ENCODE measurements at regions not wholly inside any gene's neighbourhood (a gene's known extent, or its start where the extent isn't known, plus 50 kb on each side); places are given as distances from the start of the nearest gene placed in this dataset.

DNA sequence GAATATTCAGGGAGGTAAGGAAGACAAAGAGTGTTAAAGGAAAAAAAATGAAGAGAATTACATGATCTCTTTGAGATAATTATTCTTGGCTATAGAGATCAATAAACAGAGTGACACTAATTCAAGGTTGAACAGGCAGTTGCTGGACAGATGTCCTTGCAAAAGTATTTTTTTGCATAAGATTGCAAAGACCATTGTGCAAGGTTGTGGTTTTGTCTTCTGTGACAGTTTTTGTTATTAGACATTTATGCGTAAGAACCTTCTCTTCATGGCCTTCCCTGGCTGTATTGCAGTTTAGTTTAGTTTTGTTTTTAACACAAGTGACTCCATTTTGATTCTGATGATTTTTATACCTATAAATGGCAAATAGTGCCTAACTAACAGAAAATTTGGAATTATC lies 682.8 kb upstream of the ARPP21 start:
- no peak for DNase-seq (ENCODE audit: low spot score in 2 of 2)
- Histone ChIP-seq H3K9me3 (no peaks in the 10 kb centered on the region), H3K4me1 (no peaks in the 10 kb centered on the region), H3K36me3 (no peaks in the 10 kb centered on the region), H3K4me3 (no peak overlapping the region), H3K27ac (no peak overlapping the region), H3K27me3 (no peaks in the 10 kb centered on the region)
- TF ChIP-seq EP300 (IDR thresholded peaks at IDR 0.05): no peak
- no peak for TF ChIP-seq POLR2A (IDR thresholded peaks at IDR 0.05)
- WGBS, 2 donors: 94 to 98% methylated on average over 1 of the region's 1 CpG

DNA sequence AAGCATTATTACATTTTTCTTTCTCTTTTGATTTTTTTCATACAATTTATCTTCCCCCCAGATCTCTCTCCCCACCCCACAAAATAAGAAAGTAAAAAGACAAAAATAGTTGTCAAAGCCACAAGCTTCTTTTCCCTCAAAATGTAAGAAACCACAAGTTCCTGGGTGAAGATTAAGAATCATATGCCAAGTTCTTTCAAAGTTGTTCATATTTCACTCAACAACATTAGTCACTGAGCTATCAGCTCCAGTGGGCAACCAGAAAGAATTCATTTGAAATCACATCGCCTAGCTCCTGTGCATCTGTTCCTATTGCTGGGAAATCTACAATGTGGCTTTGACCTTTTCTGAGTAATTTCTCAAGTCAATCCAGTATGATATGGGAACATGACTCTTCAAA lies 681.6 kb upstream of the ARPP21 start:
- Histone ChIP-seq H3K27me3 (no peaks in the 10 kb centered on the region), H3K36me3 (no peaks in the 10 kb centered on the region), H3K4me1 (no peaks in the 10 kb centered on the region), H3K27ac (no peak overlapping the region), H3K4me3 (no peak overlapping the region), H3K9me3 (no peaks in the 10 kb centered on the region)
- DNase-seq (ENCODE audit: low spot score in 2 of 2): no peak
- no peak for TF ChIP-seq EP300 (IDR thresholded peaks at IDR 0.05)
- TF ChIP-seq POLR2A (IDR thresholded peaks at IDR 0.05): no peak
- TF ChIP-seq, protein P1, sequence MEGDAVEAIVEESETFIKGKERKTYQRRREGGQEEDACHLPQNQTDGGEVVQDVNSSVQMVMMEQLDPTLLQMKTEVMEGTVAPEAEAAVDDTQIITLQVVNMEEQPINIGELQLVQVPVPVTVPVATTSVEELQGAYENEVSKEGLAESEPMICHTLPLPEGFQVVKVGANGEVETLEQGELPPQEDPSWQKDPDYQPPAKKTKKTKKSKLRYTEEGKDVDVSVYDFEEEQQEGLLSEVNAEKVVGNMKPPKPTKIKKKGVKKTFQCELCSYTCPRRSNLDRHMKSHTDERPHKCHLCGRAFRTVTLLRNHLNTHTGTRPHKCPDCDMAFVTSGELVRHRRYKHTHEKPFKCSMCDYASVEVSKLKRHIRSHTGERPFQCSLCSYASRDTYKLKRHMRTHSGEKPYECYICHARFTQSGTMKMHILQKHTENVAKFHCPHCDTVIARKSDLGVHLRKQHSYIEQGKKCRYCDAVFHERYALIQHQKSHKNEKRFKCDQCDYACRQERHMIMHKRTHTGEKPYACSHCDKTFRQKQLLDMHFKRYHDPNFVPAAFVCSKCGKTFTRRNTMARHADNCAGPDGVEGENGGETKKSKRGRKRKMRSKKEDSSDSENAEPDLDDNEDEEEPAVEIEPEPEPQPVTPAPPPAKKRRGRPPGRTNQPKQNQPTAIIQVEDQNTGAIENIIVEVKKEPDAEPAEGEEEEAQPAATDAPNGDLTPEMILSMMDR (IDR thresholded peaks at IDR 0.05): no peak
- 75 to 87% methylated on average over 1 of the region's 1 CpG for WGBS, 2 donors

DNA sequence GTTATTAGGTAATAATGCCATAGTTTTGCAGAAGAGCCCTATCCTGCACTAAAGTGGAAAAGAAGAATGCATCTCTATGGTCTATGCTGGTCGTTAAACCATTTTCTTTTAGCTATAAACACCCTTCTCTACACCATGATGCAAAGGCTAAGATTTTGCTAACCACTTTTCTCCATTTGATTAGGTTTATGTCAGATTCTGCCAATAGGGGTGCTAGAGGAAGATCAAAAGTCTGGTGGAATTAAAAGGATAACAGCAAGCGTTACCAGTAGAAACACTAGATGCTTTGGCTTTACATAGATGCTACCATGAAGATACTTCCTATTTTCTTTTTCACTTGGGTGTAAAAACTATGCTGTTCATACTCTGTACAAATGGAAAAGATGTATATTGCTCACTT lies 669.8 kb upstream of the ARPP21 start:
- DNase-seq (ENCODE audit: low spot score in 2 of 2): no peak
- H3K4me1 ChIP-seq: no peaks in the 10 kb centered on the region
- TF ChIP-seq POLR2A (IDR thresholded peaks at IDR 0.05): no peak
- no peak for TF ChIP-seq EP300 (IDR thresholded peaks at IDR 0.05)
- TF ChIP-seq, protein P1 (IDR thresholded peaks at IDR 0.05): no peak
- no peaks in the 10 kb centered on the region for H3K36me3 ChIP-seq
- H3K9me3 ChIP-seq: no peaks in the 10 kb centered on the region
- no peaks in the 10 kb centered on the region for H3K27me3 ChIP-seq
- 82 to 85% methylated on average over 2 of the region's 2 CpGs for WGBS, 2 donors
- H3K27ac ChIP-seq: no peak overlapping the region
- H3K4me3 ChIP-seq: no peak overlapping the region

DNA sequence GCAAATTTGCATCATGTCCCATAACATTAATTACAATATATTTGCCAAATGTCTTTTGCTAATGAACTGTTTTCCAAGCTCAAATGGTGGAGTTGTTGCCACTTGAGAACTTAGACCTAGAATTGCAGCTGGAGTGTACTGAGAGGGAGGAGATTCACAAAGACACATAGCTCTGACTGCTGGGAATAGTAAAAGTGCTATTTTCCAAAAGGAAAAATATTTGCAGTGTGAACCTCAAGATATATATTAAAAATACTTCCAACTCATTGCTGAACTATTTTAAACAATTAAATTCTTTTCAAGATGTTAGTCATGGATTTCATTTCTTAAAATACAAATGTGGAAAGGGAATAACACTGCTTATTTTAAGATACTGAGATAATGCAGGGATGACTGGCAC lies 666.8 kb upstream of the ARPP21 start:
- Histone ChIP-seq H3K4me1 (no peaks in the 10 kb centered on the region), H3K4me3 (no peak overlapping the region), H3K36me3 (no peaks in the 10 kb centered on the region), H3K9me3 (peaks cover 0 to 10% (median 0%) of the 10 kb centered on the region in 4 donors), H3K27me3 (no peaks in the 10 kb centered on the region), H3K27ac (no peak overlapping the region)
- no peak for DNase-seq (ENCODE audit: low spot score in 2 of 2)
- TF ChIP-seq, protein P1 (IDR thresholded peaks at IDR 0.05): no peak
- no peak for TF ChIP-seq EP300 (IDR thresholded peaks at IDR 0.05)
- TF ChIP-seq POLR2A (IDR thresholded peaks at IDR 0.05): no peak

GRCh38 chr3:34973586-34973985 lies 665.7 kb upstream of the ARPP21 start:
- Histone ChIP-seq H3K4me1 (no peaks in the 10 kb centered on the region), H3K36me3 (no peaks in the 10 kb centered on the region), H3K9me3 (peaks cover 0 to 10% (median 0%) of the 10 kb centered on the region in 4 donors), H3K27me3 (no peaks in the 10 kb centered on the region), H3K27ac (no peak overlapping the region), H3K4me3 (no peak overlapping the region)
- TF ChIP-seq POLR2A (IDR thresholded peaks at IDR 0.05): no peak
- TF ChIP-seq, protein P1 (IDR thresholded peaks at IDR 0.05): no peak
- no peak for DNase-seq (ENCODE audit: low spot score in 2 of 2)
- 85 to 100% methylated on average over 1 of the region's 1 CpG for WGBS, 2 donors

DNA sequence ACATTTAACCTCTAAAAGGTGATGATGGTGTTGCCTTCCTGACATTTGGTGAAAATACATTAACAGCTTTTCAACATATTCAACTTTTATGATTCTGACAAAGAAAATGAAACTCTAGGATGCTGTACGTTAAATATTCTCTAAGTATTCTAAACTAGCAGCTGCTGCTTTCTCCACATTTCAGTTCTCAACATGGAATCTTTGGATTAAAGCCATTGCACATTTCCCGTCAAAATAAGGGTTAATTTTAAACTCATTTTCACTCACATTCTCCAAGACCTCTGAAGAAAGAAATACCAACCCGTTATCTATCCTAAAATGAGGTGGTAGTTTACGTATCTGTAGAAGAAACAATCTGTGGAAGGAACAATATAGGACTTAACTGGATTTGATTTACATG lies 655.7 kb upstream of the ARPP21 start:
- H3K27ac ChIP-seq: no peak overlapping the region
- H3K4me1 ChIP-seq: no peaks in the 10 kb centered on the region
- no peak overlapping the region for H3K4me3 ChIP-seq
- no peaks in the 10 kb centered on the region for H3K27me3 ChIP-seq
- peaks cover 0 to 3% (median 0%) of the 10 kb centered on the region in 4 donors for H3K9me3 ChIP-seq
- no peaks in the 10 kb centered on the region for H3K36me3 ChIP-seq
- no peak for DNase-seq (ENCODE audit: low spot score in 2 of 2)
- TF ChIP-seq POLR2A (IDR thresholded peaks at IDR 0.05) (no peak), EP300 (IDR thresholded peaks at IDR 0.05) (no peak)
- TF ChIP-seq, protein P1 (IDR thresholded peaks at IDR 0.05): no peak
- 51 to 57% methylated on average over 4 of the region's 4 CpGs for WGBS, 2 donors

All from tibial nerve (tissue), 4 donors.